Adipose tissue (tissue), 3 donors: ENCODE measurements at regions not wholly inside any gene's neighbourhood (a gene's known extent, or its start where the extent isn't known, plus 50 kb on each side); places are given as distances from the start of the nearest gene placed in this dataset.
"Not testable (repeated sequence)": the region's sequence is repeated elsewhere in the genome, so short reads cannot be mapped to it uniquely, and the experiment has no call there.

Experiments
- H3K27ac ChIP-seq: one replicate; pipeline ENCODE4 v1.5.1; 2013; ENCODE audit warnings: low read depth, low read length
- WGBS, 3 donors: extraction: QIAGEN DNeasy Blood & Tissue Kit; methylation state at CpG; one replicate each; pipeline ENCODE4 v1.1.7; 2013; 5-methylcytosine and 5-hydroxymethylcytosine counted together
- donor health status: healthy with polysubstance abuse.
- donor health status: Bipolar disorder and iron deficiency.
- donor health status: healthy.

DNA sequence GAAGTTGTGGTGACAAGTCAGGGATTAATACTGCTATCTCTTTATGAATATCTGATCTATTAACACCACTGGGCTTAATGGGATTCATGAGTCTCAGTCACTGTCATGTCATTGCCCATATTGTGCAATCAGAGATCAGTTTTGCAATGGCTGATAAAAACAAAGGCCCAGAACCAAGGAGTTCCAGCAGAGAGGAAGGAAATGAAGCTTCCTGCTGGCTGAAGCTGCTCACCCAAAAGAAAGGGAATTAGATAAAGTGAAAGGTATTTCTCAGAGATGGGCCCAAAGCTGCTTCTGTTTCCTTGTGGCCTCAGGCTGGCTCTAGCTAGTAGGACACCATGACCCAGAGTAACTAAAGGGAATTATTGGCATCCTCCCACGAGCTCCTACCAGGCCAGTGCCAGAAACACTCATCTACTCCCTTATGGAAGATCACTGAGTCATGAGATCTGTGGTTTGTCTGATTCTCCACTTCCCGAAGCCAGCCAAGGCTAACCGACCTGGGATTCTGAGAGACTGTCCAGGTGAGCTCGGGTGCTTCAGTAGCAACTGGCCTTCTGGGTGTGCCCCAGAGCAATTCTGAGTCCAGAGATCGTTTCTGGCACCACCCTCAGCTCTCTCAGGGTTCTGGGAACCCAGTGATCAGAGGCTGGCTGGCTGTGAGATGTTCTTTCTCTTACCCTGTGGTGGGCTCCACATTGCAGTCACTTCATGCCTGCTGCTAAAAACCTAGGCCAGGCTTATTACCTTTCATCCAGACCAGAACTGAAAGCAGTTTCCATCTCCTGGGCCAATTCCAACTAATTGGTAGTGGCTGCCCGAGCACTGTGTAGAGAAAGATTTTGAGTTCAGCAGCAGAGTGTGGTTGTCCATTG, 129.5 kb upstream of the PELI1 start:
- H3K27ac ChIP-seq = peak overlapping the region; percentile 63
- WGBS, 3 donors = 17 to 59% (median 21%) methylated on average over 6 of the region's 6 CpGs

DNA sequence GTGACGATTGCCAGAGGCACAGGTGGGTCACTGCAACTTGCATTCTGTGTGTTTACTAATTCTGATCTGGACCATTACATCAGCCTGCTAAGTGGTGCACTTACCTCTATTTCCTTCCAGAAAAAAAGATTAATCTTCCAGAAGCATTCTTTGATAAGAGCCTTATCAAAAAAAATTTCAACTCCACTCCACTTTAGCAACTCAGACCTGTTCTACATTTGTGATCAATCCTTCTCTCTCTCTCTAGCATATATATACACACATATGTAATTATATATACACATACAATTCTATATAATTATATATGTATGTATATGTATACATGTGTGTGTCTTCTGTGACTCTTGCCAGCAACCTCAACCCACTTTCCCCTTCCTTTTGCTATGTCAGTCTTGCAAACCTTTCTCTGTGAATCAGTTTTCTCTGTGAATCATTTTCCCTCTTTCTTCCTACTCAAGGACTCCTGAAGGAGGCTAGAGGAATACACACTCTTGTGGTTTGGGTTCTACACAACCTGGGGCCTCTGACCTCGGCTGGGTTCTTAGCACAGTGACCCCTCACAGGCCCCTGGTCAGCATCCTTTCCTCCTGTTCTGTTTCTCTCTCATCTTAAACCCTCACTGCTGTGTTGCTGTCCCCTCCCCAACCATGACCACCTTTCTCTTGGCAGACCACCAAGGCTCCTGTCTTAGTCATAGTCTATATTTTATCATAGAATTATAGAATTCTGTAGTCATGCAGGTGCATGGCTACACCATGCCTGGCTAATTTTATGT, 130.4 kb upstream of the PELI1 start:
- 63 to 71% (median 71%) methylated on average over 2 of the region's 2 CpGs for WGBS, 3 donors
- H3K27ac ChIP-seq = no peak overlapping the region

DNA sequence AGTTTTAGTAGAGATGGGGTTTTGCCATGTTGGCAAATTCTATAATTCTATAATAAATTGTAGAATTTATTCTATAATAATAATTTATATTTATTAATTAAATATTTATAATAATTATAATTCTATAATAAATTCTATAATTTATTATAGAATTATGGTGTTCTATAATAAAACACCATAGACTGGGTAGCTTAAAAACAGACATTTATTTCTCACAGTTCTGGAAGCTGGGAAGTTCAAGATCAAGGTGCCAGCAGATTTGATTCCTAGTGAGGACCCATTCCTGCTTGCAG, 130.9 kb upstream of the PELI1 start:
- H3K27ac ChIP-seq = no peak overlapping the region

DNA sequence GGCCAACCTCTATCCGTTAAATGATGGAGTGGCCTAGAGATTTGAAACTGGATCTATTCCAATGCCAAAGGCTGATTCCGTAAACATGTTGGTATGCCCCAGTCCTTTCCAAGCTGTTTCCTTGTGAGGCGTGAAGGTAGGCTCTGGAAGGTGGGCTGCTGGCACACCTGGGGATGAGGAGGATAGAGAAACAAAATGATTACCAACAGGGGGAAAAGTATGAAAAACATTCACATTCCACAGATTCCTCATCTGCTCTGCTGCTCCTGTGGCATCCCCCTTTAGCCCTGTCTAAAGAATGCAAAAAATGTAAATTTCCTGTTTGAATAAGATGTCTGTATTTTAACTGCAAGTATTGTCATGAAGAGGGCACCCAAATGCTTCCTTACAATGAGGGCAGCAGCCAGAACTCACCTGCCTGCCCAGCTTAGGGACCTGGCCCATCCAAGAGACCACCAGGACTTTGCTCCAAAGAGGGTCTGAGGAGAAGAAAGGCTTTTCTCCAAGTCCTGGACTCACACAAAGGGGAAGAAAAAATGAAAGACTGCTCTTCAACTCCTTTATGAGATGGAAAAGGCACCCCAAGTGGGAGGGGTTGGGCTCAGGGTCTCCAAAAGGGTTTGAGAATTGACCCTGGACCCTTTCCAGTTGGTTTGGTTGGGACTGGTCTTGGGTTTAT, 132.3 kb upstream of the PELI1 start:
- 75 to 96% (median 91%) methylated on average over 3 of the region's 3 CpGs for WGBS, 3 donors
- no peak overlapping the region for H3K27ac ChIP-seq

DNA sequence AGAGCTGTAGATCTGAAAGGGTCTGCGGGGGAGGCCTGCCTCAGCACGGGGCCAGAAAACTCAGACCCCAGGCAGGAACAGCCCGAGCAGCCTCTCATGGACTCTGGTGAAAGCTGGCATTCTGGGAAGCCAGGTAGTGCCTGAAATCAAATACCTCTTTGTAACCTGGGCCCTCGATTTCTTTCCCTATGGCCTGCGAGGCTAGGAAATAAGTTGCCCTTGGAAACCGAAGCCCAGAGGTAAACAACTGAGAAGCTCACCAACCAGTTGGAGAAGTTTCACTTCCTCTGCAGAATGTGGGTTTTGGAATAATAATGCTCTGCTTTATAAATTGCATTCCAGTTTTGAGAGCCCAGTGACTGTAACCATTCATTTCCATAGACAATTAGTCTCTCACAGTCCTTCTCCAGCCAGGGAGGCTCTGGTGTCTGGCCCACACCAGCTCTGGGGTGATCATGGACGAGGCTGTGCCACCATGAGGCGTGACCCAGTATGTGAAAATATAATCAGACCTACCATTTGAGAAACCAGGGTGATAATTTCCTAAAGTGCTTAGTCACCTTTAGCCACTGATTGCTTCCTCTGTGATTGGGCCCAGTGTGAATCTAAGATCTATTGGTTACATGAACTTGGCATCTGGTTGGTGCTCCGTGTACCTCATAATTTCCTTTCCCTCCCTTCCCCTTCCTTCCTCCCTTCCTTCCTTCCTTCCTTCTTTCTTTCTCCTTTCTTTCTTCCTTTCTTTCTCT, 133.1 kb upstream of the PELI1 start:
- H3K27ac ChIP-seq = no peak overlapping the region
- WGBS, 3 donors = 72 to 80% (median 76%) methylated on average over 9 of the region's 9 CpGs

DNA sequence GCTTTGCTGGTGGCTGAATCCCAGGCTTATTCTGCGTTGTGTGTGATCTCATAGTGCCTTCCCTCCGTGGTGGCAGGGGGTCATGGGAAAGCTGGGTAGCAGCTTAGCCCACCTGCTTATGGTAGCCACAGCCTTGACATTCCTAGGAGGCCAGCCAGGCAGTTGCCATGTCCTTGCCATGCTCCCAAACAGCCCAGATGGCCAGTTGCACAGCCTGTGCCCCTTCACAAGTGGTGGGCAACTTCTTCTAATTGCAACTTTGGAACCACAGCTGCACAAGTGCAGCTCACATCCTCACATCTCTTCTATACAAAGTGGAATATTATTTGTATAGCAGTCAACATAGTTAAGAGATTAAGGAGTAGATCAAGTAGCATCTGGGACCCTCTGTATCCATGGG, 136.6 kb upstream of the PELI1 start:
- H3K27ac ChIP-seq = not testable (repeated sequence)
- no CpG with 5 or more reads among the region's 2 CpGs for WGBS, 3 donors

DNA sequence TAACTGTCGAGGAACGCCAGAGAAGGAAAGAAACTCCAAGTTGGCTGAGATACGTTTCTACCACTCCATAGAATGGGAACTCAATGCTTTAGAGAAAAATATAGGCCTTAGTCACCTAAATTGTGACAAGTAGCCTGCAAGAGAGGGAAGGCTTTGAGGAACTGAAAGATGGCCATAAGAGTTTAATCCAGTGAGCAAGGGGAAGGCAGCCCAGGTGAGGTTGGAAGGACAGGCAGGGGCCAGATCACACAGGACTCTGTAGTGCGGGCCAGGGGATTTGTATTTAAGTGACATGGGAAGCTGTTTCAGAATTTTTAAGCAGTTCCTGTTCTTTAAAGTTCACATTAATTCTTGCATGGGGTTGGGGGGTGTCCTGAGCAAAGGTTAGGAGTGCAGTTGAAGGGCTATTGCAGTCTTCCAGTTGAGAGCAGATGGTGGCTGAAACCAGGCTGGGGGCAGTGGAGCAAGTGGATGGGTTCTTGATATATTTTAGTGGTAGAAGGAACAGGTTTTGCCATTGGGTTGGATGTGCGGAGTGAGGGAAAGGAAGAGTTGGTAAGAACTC, 138.9 kb upstream of the PELI1 start:
- 96 to 98% (median 97%) methylated on average over 5 of the region's 5 CpGs for WGBS, 3 donors
- H3K27ac ChIP-seq = no peak overlapping the region

DNA sequence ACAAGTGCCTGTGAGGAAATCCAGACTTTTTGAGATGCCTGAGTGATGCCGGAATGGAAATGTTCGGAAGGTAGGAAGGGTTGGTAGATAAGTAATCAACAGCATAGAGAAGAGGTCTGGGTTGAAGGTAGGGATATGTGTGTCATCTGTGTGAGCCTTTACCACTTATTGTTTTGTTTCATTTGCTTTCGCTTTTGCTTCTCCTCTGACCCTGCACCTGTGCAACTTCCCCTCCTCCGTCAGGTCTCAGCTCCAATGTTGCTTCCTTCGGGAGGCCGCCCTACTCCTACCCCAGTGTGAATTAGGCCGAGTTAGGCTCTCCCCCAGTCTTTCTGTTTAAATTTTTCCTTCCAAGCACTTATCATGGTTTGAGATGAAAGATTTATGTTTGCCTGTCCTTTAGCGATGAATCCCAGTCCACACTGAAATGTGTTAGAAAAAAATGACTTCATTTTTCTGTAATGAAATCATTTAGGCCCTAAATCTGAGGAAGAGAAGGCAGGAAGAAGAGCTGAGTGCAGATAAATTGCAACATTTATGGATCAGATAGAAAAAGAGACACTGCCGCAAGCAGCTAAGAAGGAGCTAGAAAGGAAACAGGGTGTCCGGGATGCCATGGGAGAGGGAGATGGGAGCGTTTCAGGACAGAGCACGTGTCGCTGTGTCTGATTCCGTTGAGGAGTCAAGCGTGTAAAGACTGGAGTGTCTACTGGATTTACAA, 139.6 kb upstream of the PELI1 start:
- 44 to 60% (median 45%) methylated on average over 15 of the region's 15 CpGs for WGBS, 3 donors
- no peak overlapping the region for H3K27ac ChIP-seq

DNA sequence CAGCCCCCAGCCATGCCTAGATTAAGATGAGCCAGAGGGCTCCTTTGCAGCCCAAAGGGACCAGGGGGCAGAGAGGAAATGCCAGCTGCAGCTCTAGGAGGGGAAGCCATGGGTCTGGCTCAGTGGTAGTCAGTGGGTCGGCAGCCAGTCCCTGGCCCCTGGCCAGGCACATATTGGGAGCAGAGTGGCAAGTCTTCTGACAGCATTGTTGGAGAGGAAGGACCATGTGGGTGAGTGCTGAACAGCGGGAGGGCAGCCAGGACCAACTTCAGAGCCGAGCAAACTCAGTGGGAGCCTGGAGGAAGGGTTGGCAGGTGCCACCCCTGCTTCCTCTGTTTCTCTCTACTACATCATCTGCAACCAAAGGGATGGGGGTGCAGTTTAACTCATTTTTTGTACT, 140.5 kb upstream of the PELI1 start:
- no peak overlapping the region for H3K27ac ChIP-seq
- 56 to 76% (median 57%) methylated on average over 3 of the region's 3 CpGs for WGBS, 3 donors

DNA sequence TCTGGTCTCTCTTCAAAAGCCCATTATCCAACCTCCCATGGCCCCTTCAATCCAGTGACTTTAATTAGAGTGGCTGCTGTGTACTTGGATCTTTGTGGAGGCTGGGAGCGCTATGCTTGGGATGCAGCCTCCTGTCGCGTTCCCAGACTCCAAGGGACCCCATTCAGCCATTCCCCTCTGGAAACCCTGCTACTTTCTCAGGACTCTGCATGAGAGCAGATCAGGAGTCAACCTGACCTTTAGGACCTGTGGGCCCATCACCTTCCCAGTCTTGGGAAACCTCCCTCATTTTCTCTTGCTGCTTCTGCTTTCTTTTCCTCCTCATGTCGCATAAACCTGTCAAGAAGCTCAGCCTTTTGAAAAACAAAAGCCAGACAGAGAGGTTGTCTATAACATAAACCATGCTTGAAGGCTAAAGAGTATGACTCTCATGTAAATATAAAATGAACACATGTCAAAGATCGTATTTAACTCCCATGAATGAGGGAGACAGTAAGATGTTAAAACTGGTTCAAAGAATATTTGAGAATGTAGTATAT, 143.1 kb upstream of the PELI1 start:
- 93 to 97% (median 94%) methylated on average over 5 of the region's 5 CpGs for WGBS, 3 donors
- H3K27ac ChIP-seq = no peak overlapping the region

DNA sequence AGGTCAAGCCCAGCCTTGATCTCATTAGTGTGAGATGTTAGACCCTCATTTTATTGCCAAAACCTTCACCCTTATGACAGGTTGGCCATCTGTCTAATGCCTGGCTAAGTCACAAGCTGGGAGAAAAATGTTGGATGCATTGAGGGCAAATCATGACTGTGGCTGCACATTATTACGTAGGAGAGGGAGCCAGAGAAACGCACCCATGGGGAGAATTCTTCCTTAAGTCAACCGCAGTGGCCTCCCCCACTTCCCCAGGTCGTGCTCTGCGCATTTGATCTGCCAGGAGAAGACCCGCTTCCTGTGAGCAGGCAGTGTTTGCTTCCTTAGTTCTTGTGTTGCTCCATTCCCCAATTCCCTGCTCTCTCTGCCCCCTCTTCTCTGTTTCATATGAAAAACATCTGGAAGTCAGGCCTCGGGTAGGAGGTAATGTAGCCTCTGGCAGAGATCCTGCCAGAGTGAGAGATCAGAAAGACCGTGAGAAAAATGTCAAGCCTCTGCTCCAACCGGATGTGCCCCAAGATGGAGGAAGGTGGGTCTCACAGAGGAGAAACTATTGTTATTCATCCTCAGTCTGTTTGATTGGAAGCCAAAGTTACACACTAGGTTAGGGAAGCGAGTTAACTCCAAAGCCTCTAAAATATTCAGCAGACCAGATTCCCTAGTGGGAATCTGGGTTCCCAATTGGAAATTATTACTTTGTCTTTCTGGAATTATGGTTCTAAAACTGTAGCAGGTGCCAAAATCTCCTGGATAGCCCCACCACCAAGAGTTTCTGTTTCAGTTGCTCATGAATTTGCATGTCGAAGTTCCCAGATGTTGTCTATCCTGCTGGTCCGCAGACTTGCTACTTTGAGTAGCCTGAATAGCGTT, 144.3 kb upstream of the PELI1 start:
- H3K27ac ChIP-seq = no peak overlapping the region
- 39 to 70% (median 48%) methylated on average over 13 of the region's 13 CpGs for WGBS, 3 donors

DNA sequence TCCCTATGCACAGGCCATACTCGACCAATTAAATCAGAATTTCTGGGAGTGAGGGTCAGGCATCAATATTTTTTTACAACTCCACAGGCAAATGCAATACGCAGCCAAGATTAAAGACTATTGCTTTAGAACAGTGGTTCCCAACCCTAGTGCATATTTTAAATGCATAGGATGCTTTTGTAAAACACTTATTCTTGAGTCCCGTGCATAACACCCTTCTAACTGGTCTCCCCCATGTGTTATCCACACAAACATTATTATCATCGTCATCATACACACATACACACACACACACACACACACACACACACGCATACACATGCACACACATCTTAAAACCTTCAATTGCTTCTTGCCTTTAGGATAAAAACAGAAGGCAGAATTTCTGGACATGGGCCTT, 145.0 kb upstream of the PELI1 start:
- H3K27ac ChIP-seq = no peak overlapping the region
- 72 to 77% (median 74%) methylated on average over 5 of the region's 5 CpGs for WGBS, 3 donors

DNA sequence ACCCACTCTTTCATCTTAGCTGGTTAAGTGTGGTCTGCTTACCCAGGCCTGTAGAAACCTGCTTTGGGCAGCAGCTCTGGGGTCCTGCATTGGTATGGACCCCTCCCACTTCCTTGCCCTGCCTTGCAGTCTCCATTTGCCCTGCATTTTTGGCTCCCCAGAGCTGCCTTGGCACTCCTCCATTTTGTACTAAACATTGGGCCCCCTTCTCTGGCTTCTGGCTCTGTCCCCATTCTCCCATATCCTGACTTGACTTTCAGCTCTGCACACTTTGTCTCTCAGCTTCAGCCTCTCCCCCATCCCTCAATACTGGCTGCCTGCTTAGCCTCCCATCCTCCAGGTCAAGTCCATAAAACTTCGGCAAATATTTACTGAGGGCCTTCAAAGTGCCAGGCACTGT, 145.5 kb upstream of the PELI1 start:
- WGBS, 3 donors = 87 to 94% (median 87%) methylated on average over 1 of the region's 1 CpG
- H3K27ac ChIP-seq = no peak overlapping the region

DNA sequence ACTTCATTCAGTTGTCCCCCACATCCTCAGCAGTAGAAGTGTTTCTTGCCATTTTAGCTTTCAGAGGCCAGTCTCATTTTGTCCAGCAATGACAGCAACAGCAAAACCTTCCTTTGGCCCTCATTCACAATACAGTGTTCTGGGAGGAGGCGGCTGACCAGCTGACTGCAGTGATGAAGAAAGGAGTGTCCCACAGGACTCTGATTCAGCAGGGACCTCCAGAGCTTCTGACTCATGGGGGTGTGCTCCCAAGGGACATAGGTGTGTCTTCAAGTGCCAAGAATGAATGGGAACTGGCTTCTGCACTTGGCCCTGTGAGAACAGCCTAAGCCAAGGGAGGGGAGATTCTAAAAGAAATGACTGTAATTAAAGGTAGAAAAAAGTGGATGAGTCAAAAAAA, 147.0 kb upstream of the PELI1 start:
- WGBS, 3 donors = 79 to 90% (median 85%) methylated on average over 1 of the region's 1 CpG
- H3K27ac ChIP-seq = no peak overlapping the region

DNA sequence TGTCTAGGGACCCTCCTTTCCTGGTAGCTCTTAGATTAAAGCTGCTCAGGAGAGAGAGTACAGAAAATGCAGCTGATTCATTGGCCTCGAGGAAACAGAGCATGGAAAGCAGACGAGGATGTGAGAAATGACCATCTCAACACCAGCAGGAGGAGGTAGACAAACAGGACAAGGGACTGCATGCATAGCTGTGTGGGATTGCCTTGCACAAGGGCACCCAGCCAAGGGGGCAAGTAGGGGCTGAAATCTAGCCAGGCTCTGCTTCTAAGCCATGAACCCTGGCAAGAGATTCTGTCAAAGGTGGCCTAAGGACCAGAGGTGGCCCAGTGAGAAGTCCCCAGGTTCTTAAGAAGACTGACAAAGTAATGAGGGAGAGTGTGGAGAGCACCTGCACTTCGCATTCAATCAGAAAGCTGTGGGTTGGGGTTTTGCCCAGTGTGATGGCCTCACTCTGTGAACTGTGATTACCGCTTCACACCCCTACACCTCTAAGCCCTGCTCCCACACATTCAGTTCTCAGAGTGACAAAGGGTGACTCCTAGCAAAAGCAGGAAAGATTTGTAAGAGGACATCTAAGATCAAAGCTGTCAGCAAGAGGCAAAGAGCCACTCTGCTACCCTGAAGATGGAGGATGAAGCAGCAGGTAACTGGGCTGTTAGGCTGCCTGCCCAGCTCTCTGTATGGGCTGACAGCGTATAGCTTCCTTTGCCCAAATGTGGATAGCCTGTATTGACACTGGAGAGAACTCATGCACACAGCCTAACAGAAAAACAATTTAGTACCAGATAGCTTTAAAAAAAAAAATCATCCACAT, 151.3 kb upstream of the PELI1 start:
- H3K27ac ChIP-seq = no peak overlapping the region
- 74 to 78% (median 74%) methylated on average over 5 of the region's 5 CpGs for WGBS, 3 donors

DNA sequence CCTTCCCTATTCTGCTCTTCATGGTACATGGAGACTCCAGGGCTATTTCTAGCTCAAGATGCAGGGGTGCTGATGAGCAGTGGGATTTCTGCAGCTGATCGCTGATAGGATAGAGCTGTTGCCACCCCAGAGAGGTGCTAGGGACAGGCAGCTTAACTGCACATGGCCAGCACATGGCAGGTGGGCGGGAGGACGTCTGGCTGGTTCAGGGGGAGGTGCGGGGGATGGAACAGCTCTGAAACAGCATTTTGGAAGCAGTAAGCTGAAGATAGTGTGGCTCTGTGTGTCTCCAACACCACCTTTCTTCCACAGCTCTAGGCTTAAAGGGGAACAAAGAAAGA, 151.9 kb upstream of the PELI1 start:
- 49 to 60% (median 52%) methylated on average over 4 of the region's 4 CpGs for WGBS, 3 donors
- no peak overlapping the region for H3K27ac ChIP-seq
